HepG2 (cell line): ENCODE measurements at regions not wholly inside any gene's neighbourhood (a gene's known extent, or its start where the extent isn't known, plus 50 kb on each side); places are given as distances from the start of the nearest gene placed in this dataset.

Source experiments
- ATAC-seq: fragments of 200-7000 bp; cut with Tn5 transposase; 3 replicates; pipeline ENCODE4 v1.9.1; 2020; ENCODE audit warnings: mild to moderate bottlenecking, moderate library complexity
- BruUV-seq: library from RNA; stranded (reverse); fragments of 400-500 nt; replicated peaks from 2 replicates; lab custom pipeline; 2021; lab: Mats Ljungman, UMichigan
- CTCF ChIA-PET: fragments of 300-600 bp; formaldehyde crosslinking; extraction: SDS; loops from one replicate; lab custom pipeline; 2021; ENCODE audit warnings: low total read pairs, inconsistent platforms, low intra/inter-chr PET ratio; lab: Yijun Ruan, JAX
- POLR2A ChIA-PET: fragments of 350-600 bp; sonication (Branson Sonifier 250); formaldehyde crosslinking; loops from one replicate; lab custom pipeline; 2020; ENCODE audit warnings: antibody characterized with exemption, inconsistent platforms; lab: Yijun Ruan, JAX
- DNase-seq: peaks from one replicate; pipeline ENCODE4 v3.0.0-alpha.2; 2015; ENCODE audit warnings: low spot score
- FAIRE-seq: peaks from 3 replicates; lab custom pipeline; 2011; peaks lifted over from hg19 to GRCh38; lab: Jason Lieb, UNC
- H2AFZ ChIP-seq: one replicate; pipeline ENCODE4 v1.6.1; 2011; ENCODE audit warnings: low read length, inconsistent platforms
- H3K27ac ChIP-seq: fragments of 300-600 bp; 3 replicates; pipeline ENCODE4 v1.8.0; 2011; ENCODE audit warnings: mixed run types, mild to moderate bottlenecking, mixed read lengths, low read length, inconsistent platforms; ENCODE audit not compliant: insufficient read depth; ENCODE audit errors: extremely low read length
- H3K27me3 ChIP-seq, 2 experiments: fragments of 200-600 bp in 1 of 2; 2 replicates in 1 of 2; 3 replicates in 1 of 2; pipeline versions ENCODE4 v1.6.0 to v1.8.0; 2011; ENCODE audit warnings: low read length in 2 of 2, mild to moderate bottlenecking in 2 of 2, moderate library complexity in 2 of 2, inconsistent platforms in 1 of 2; ENCODE audit not compliant: insufficient read depth in 2 of 2, control insufficient read depth in 1 of 2
- H3K36me3 ChIP-seq, 2 experiments: fragments of 200-600 bp in 1 of 2; replicated peaks in 1 of 2; 2 replicates in 1 of 2; 3 replicates in 1 of 2; pipeline versions ENCODE4 v1.5.1 to v1.8.0; 2011; ENCODE audit warnings: low read length in 2 of 2, inconsistent platforms in 1 of 2; ENCODE audit not compliant: insufficient read depth in 2 of 2, control insufficient read depth in 1 of 2
- H3K4me1 ChIP-seq: 2 replicates; pipeline ENCODE4 v1.5.1; 2012; ENCODE audit warnings: low read length, inconsistent platforms; ENCODE audit not compliant: insufficient read depth
- H3K4me2 ChIP-seq: 2 replicates; pipeline ENCODE4 v1.6.0; 2011; ENCODE audit warnings: low read depth, low read length, inconsistent platforms
- H3K4me3 ChIP-seq, 3 experiments: fragments of 200-600 bp in 1 of 3; sonication (generic), shearing (Covaris generic) in 1 of 3; replicated peaks in 1 of 3; 2 replicates each; pipeline ENCODE4 v1.5.1; 2011 to 2016; ENCODE audit warnings: low read length in 3 of 3, inconsistent platforms in 2 of 3, low read depth in 2 of 3, mild to moderate bottlenecking in 2 of 3, control low read depth in 1 of 3, mixed read lengths in 1 of 3; ENCODE audit not compliant: insufficient read depth in 1 of 3
- H3K79me2 ChIP-seq: one replicate; pipeline ENCODE4 v1.6.1; 2011; ENCODE audit warnings: low read length, inconsistent platforms; ENCODE audit not compliant: insufficient read depth
- H3K9ac ChIP-seq: 2 replicates; pipeline ENCODE4 v1.6.0; 2011; ENCODE audit warnings: mild to moderate bottlenecking, low read depth, low read length, inconsistent platforms; ENCODE audit not compliant: insufficient read depth
- H3K9me3 ChIP-seq: 2 replicates; pipeline ENCODE4 v1.5.1; 2012; ENCODE audit warnings: mild to moderate bottlenecking, low read length
- H4K20me1 ChIP-seq: 2 replicates; pipeline ENCODE4 v1.6.0; 2011; ENCODE audit warnings: inconsistent platforms, mild to moderate bottlenecking, low read length, moderate library complexity; ENCODE audit not compliant: insufficient read depth
- KDM6A ChIP-seq: IDR thresholded peaks from 2 replicates; pipeline ENCODE4 v1.6.1; 2016; ENCODE audit warnings: low read depth
- MEIS1 ChIP-seq: sonication (generic); formaldehyde crosslinking; IDR thresholded peaks from 2 replicates; pipeline ENCODE4 v1.9.0; 2021; ENCODE audit warnings: mild to moderate bottlenecking, missing genetic modification reagents, moderate library complexity, borderline replicate concordance
- POLR2AphosphoS2 ChIP-seq: IDR thresholded peaks from 2 replicates; pipeline ENCODE4 v1.6.1; 2011; ENCODE audit warnings: low read depth, low read length, improper control_type of control experiment
- RXRA ChIP-seq: sonication (generic); formaldehyde crosslinking; IDR thresholded peaks from 2 replicates; pipeline ENCODE4 v1.5.1; 2020; ENCODE audit warnings: missing genetic modification reagents
- YEATS2 ChIP-seq: sonication (generic); formaldehyde crosslinking; IDR thresholded peaks from 2 replicates; pipeline ENCODE4 v1.4.0; 2020; ENCODE audit warnings: missing genetic modification reagents, borderline replicate concordance
- ZNF749 ChIP-seq: sonication (generic); formaldehyde crosslinking; IDR thresholded peaks from 2 replicates; pipeline ENCODE4 v1.8.0; 2022; ENCODE audit warnings: mild to moderate bottlenecking, missing genetic modification reagents, moderate library complexity, borderline replicate concordance
- ZNF772 ChIP-seq: sonication (generic); formaldehyde crosslinking; IDR thresholded peaks from 2 replicates; pipeline ENCODE4 v1.5.0; 2020; ENCODE audit warnings: mild to moderate bottlenecking, missing genetic modification reagents
- ZNF773 ChIP-seq: sonication (generic); formaldehyde crosslinking; IDR thresholded peaks from 2 replicates; pipeline ENCODE4 v1.4.0; 2020; ENCODE audit warnings: missing genetic modification reagents, borderline replicate concordance
- ZSCAN9 ChIP-seq: IDR thresholded peaks from 2 replicates; pipeline ENCODE4 v1.6.1; 2016; ENCODE audit warnings: borderline replicate concordance
- WGBS: methylation state at CpG from one replicate; pipeline ENCODE4 v1.1.6; 2017; ENCODE audit warnings: low lambda C conversion rate; 5-methylcytosine and 5-hydroxymethylcytosine counted together
- in situ Hi-C: cut with HindIII; loops from 2 replicates; pipeline ENCODE4 v1.10.0; 2017; ENCODE audit warnings: low pct_unique_long_range_greater_than_20kb; ENCODE audit not compliant: extremely low pct_ligation_motif_present
- intact Hi-C: fragments of 100-400 bp; cut with micrococcal nuclease; formaldehyde crosslinking; loops from one replicate; pipeline ENCODE4 v1.10.0; 2022; ENCODE audit not compliant: unreplicated experiment
- TF ChIP-seq, protein P1 (sequence below), 2 experiments: sonication (generic) in 1 of 2; formaldehyde crosslinking in 1 of 2; IDR thresholded peaks; 2 replicates each; pipeline versions ENCODE4 v1.5.1 to v1.6.1; 2011 to 2020; ENCODE audit warnings: borderline replicate concordance in 1 of 2, low read depth in 1 of 2, low read length in 1 of 2, mild to moderate bottlenecking in 1 of 2, missing genetic modification reagents in 1 of 2, moderate library complexity in 1 of 2
- TF ChIP-seq, protein P2 (sequence below): sonication (generic); formaldehyde crosslinking; IDR thresholded peaks from 2 replicates; pipeline ENCODE4 v1.5.1; 2020; ENCODE audit warnings: missing genetic modification reagents, mild to moderate bottlenecking, borderline replicate concordance
- TF ChIP-seq, protein P3 (sequence below): sonication (generic); formaldehyde crosslinking; IDR thresholded peaks from one replicate; pipeline ENCODE4 v1.5.1; 2020; ENCODE audit warnings: mild to moderate bottlenecking, missing genetic modification reagents; ENCODE audit errors: not compliant biosample characterization

DNA sequence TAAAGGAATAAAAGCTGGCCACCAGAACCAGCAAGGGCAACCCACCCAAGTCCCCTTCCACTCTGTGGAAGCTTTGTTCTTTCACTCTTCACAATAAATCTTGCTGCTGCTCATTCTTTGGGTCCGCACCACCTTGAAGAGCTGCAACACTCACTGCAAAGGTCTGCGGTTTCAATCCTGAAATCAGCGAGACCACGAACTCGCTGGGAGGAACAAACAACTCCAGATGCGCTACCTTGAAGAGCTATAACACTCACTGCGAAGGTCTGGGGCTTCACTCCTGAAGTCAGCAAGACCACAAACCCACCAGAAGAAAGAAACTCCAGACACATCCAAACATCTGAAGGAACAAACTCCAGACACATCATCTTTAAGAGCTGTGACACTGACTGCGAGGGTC is 365.2 kb upstream of the LUZP2 start:
- Histone ChIP-seq H3K79me2 (no peaks in the 10 kb centered on the region), H3K4me1 (no peaks in the 10 kb centered on the region), H3K4me3 (no peak overlapping the region), H3K27ac (no peak overlapping the region), H3K4me2 (no peak overlapping the region), H3K27me3 (no peaks in the 10 kb centered on the region), H3K9me3 (no peaks in the 10 kb centered on the region), H4K20me1 (no peaks in the 10 kb centered on the region), H3K9ac (no peak overlapping the region), H3K36me3 (no peaks in the 10 kb centered on the region), H2AFZ (no peak overlapping the region)
- intact Hi-C loops = no loop called here
- FAIRE-seq = no peak
- ChIA-PET CTCF (no interaction called here), POLR2A (no interaction called here)
- no TSS peak for BruUV-seq
- ATAC-seq = no peak
- no peak for DNase-seq
- in situ Hi-C loops = no loop called here
- 48% methylated on average over 8 of the region's 8 CpGs for WGBS
- no peak for TF ChIP-seq ZNF749 (CRISPR knock-in tag)
- TF ChIP-seq, protein P1, sequence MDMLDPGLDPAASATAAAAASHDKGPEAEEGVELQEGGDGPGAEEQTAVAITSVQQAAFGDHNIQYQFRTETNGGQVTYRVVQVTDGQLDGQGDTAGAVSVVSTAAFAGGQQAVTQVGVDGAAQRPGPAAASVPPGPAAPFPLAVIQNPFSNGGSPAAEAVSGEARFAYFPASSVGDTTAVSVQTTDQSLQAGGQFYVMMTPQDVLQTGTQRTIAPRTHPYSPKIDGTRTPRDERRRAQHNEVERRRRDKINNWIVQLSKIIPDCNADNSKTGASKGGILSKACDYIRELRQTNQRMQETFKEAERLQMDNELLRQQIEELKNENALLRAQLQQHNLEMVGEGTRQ (IDR thresholded peaks at IDR 0.05; ENCODE audit: low read depth, low read length) = no peak
- TF ChIP-seq, protein P1 (CRISPR knock-in tag; IDR thresholded peaks at IDR 0.05; ENCODE audit: borderline replicate concordance) = no peak
- TF ChIP-seq ZNF772 = no peak
- TF ChIP-seq, protein P2, sequence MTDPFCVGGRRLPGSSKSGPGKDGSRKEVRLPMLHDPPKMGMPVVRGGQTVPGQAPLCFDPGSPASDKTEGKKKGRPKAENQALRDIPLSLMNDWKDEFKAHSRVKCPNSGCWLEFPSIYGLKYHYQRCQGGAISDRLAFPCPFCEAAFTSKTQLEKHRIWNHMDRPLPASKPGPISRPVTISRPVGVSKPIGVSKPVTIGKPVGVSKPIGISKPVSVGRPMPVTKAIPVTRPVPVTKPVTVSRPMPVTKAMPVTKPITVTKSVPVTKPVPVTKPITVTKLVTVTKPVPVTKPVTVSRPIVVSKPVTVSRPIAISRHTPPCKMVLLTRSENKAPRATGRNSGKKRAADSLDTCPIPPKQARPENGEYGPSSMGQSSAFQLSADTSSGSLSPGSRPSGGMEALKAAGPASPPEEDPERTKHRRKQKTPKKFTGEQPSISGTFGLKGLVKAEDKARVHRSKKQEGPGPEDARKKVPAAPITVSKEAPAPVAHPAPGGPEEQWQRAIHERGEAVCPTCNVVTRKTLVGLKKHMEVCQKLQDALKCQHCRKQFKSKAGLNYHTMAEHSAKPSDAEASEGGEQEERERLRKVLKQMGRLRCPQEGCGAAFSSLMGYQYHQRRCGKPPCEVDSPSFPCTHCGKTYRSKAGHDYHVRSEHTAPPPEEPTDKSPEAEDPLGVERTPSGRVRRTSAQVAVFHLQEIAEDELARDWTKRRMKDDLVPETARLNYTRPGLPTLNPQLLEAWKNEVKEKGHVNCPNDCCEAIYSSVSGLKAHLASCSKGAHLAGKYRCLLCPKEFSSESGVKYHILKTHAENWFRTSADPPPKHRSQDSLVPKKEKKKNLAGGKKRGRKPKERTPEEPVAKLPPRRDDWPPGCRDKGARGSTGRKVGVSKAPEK = no peak
- TF ChIP-seq POLR2AphosphoS2 = no peak
- TF ChIP-seq ZSCAN9 (CRISPR knock-in tag) = no peak
- TF ChIP-seq YEATS2 (CRISPR knock-in tag) = no peak
- no peak for TF ChIP-seq ZNF773
- no peak for TF ChIP-seq KDM6A (CRISPR knock-in tag)
- TF ChIP-seq, protein P3, sequence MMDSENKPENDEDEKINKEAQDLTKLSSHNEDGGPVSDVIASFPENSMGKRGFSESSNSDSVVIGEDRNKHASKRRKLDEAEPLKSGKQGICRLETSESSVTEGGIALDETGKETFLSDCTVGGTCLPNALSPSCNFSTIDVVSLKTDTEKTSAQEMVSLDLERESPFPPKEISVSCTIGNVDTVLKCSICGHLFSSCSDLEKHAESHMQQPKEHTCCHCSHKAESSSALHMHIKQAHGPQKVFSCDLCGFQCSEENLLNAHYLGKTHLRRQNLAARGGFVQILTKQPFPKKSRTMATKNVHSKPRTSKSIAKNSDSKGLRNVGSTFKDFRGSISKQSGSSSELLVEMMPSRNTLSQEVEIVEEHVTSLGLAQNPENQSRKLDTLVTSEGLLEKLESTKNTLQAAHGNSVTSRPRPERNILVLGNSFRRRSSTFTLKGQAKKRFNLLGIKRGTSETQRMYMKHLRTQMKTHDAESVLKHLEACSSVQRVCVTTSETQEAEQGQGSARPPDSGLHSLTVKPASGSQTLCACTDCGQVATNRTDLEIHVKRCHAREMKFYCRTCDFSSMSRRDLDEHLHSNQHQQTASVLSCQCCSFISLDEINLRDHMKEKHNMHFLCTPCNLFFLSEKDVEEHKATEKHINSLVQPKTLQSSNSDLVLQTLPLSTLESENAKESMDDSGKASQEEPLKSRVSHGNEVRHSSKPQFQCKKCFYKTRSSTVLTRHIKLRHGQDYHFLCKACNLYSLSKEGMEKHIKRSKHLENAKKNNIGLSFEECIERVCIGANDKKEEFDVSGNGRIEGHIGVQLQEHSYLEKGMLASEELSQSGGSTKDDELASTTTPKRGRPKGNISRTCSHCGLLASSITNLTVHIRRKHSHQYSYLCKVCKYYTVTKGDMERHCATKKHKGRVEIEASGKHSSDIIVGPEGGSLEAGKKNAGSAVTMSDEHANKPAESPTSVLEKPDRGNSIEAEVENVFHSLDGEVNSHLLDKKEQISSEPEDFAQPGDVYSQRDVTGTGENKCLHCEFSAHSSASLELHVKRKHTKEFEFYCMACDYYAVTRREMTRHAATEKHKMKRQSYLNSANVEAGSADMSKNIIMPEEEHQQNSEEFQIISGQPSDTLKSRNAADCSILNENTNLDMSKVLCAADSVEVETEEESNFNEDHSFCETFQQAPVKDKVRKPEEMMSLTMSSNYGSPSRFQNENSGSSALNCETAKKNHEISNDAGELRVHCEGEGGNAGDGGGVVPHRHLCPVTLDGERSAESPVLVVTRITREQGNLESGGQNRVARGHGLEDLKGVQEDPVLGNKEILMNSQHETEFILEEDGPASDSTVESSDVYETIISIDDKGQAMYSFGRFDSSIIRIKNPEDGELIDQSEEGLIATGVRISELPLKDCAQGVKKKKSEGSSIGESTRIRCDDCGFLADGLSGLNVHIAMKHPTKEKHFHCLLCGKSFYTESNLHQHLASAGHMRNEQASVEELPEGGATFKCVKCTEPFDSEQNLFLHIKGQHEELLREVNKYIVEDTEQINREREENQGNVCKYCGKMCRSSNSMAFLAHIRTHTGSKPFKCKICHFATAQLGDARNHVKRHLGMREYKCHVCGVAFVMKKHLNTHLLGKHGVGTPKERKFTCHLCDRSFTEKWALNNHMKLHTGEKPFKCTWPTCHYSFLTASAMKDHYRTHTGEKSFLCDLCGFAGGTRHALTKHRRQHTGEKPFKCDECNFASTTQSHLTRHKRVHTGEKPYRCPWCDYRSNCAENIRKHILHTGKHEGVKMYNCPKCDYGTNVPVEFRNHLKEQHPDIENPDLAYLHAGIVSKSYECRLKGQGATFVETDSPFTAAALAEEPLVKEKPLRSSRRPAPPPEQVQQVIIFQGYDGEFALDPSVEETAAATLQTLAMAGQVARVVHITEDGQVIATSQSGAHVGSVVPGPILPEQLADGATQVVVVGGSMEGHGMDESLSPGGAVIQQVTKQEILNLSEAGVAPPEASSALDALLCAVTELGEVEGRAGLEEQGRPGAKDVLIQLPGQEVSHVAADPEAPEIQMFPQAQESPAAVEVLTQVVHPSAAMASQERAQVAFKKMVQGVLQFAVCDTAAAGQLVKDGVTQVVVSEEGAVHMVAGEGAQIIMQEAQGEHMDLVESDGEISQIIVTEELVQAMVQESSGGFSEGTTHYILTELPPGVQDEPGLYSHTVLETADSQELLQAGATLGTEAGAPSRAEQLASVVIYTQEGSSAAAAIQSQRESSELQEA (CRISPR knock-in tag) = no peak
- TF ChIP-seq RXRA = no peak
- no peak for TF ChIP-seq MEIS1 (CRISPR knock-in tag)
